Stimulated activated CD8-positive, alpha-beta memory T cell treated with anti-CD3 and anti-CD28 coated beads, Interleukin-7, amount 100 ng/mL, for 4 hours (primary cell): ENCODE measurements at regions not wholly inside any gene's neighbourhood (a gene's known extent, or its start where the extent isn't known, plus 50 kb on each side); places are given as distances from the start of the nearest gene placed in this dataset.
"Not testable (repeated sequence)": the region's sequence is repeated elsewhere in the genome, so short reads cannot be mapped to it uniquely, and the experiment has no call there.

Experiments used
- DNase-seq, 2 donors: peaks; one replicate each; pipeline ENCODE4 v3.0.0-alpha.2; 2020; ENCODE audit warnings: low read depth in 2 of 2

- DNase-seq = no peak
Measured at GRCh38 chr2:8495189-8495989, 186.5 kb upstream of the ID2 start.

DNA sequence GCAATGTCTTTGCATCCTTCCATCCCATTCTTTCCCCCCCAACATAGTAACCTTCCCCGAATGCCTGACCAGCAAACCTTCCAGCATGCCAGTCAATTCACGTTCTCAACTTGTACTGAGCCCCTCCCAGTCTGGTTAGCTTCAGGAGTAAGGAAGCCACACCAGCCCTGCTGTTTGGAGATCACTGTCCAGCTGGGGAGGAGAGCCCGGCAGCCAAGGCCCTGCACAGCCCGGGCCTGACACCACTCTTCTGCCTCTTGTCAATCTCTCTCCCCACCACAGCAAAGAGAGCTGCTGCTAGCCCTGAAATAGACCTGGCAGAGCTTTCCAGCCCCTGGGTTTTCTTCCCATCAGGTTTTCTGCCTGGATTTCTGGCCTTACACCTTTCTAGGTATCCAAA is 185.8 kb upstream of the ID2 start:
- no peak for DNase-seq

DNA sequence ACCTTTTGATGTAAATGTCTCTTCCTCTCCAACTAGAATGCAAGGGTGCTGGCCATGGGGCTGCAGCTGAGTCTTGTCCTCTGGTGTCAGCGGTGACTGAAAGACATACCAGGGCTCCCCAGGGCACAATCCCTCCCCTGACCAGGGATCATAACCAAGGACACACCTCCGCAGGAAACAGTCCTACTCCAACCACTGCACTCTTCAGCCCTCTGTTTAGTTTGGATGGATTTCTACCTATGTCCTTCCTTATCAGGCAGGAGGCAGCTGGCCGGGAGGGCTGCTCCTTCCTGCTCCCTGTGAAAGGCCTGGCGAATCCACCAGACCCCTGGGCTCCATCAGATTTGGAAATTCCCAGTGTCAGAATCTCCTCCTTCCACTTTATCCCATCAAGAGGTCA is 185.2 kb upstream of the ID2 start:
- no peak for DNase-seq

DNA sequence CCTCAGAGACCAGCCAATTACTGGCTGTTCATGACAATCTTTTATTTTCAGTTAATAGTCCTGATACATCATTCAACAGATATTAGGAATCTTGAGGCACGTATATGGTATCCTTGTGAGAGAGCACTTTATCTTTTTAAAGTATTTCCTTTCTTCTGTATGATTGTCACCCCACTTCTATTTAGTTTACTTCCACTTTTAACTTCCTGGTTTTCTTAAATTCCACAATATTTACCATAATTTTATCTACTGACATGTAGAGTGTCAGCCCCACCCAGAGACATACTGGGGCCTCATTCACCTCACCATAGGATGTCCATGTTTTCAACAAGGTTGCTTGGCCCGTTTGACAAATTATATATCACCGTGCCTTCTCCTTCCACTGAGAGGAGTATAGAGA is 182.9 kb upstream of the ID2 start:
- DNase-seq = no peak

GRCh38 chr2:8500124-8501054 is 181.5 kb upstream of the ID2 start:
- no peak for DNase-seq

GRCh38 chr2:8501061-8501720 is 180.7 kb upstream of the ID2 start:
- no peak for DNase-seq

GRCh38 chr2:8502316-8502715 is 179.5 kb upstream of the ID2 start:
- no peak for DNase-seq

GRCh38 chr2:8505311-8505920 is 176.4 kb upstream of the ID2 start:
- no peak for DNase-seq

DNA sequence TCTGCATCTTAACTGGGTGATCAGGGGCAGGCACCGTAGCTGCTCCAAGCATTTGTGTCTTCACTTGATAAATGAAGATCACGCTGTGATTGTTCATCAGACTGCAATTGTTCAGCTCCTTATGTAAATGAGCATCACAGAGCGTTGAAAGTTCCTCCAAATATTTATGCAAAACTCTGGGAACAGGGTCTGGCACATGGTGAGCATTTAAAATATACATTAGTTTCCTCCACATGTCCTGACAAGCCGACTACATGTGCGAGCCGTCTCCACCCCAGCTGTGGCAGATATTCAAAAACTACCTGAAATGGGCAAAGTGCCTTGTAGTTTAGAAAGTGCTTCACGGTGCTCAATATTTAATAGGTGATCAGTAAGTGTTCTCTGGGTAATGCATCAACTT is 175.1 kb upstream of the ID2 start:
- no peak for DNase-seq

DNA sequence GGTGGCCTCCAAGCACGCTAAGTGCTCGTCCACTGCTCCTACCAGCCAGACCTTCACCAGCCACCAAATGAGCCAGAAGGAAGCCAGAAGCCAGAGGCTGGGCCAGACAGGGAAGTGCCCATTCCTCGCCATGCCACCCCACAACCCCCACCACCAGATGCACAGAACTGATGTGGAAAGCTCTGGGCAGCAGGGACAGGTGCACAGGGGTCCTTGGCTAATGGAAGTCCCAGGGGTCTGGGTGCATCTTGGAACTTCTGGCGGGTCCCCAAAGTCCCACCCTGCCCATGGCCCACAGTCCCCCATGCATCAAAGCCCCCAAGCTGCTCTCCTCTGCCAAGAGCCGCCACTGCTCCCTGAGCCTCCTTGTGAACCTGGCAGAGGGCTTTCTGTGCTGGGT is 173.1 kb upstream of the ID2 start:
- DNase-seq = no peak

GRCh38 chr2:8509621-8510020 is 172.2 kb upstream of the ID2 start:
- no peak for DNase-seq

- DNase-seq = not testable (repeated sequence)
Measured at GRCh38 chr2:8510055-8510454, 171.8 kb upstream of the ID2 start.

DNA sequence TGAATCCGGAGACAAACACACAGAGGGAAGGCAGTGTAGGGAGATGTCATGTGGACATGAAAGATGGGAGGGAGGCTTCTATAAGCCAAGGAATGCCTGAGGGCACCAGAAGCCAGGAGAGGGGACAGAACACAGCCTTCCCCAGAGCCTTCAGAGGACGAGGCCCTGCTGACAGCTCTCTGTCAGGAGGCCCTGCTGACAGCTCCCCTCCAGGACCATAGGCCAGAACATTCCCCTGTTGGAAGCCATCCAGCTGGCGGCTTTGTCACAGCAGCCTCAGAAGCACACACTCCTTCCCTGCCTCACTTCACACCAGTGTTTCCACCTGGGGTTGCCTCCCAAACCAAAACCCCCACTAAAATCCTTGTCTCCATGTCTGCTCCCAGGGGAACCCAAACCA is 171.3 kb upstream of the ID2 start:
- DNase-seq = no peak

GRCh38 chr2:8511868-8512612 is 169.8 kb upstream of the ID2 start:
- DNase-seq = no peak

GRCh38 chr2:8513601-8514273 is 168.1 kb upstream of the ID2 start:
- DNase-seq = no peak

DNA sequence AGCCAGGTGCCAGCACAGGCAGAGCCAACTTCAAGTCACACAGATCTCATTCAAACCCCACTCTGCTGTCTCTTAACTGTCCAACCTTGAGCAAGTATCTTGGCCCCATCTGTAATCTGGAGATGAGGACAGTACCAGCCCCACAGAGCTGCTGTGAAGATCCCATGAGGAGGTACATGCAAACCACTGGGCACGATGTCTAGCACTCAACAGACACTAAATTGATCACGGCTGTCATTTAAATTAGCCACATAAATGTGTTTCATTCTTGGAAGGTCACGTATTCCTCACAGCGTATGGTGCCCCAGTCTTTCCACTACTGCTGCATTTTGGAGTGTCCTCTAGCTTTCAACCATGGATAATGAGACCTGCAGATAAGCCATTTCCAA is 167.6 kb upstream of the ID2 start:
- DNase-seq = no peak

GRCh38 chr2:8514796-8515758 is 166.8 kb upstream of the ID2 start:
- peak; percentile 39 to 51 for DNase-seq

DNA sequence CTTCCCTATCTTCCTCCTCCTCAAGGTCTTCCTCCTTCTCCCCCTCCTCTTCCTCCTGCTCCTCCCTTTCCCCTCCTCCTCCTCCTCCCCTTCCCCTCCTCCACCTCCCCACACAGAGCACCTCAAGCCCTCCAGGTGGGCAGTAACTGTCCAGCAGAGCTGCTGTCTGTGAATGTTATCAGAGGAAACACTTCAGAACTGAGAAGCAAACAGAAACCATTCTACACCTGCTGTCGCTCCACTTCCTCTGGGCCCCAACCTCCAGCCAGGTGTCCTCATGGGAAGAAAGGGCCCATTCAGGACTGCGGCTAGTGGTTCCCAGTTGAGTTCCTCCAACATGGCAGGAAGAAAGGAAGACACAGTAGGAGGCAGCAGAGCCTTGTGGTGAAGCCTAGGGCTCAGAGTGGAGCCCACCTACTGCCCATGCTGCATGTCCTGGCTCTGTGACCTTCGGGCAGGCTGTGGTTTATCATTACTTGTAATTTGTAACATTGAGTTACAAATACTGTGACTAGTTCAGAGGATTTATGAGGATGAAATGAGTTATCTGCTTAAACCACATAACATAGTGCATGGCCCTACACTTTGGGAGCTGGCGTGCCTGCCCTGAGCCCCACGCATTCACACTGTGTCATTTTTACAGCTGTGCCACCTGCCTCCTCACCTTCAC is 165.9 kb upstream of the ID2 start:
- no peak for DNase-seq
